Nephron (organoid): ENCODE measurements at regions not wholly inside any gene's neighbourhood (a gene's known extent, or its start where the extent isn't known, plus 50 kb on each side); places are given as distances from the start of the nearest gene placed in this dataset.

Source experiments
- H3K27ac Mint-ChIP-seq, 3 experiments: 2 replicates each; pipeline ENCODE4 v1.8.0; 2020; ENCODE audit warnings: mixed read lengths in 3 of 3, mild to moderate bottlenecking in 2 of 3, moderate library complexity in 1 of 3
- H3K27me3 Mint-ChIP-seq: 2 replicates; pipeline ENCODE4 v1.8.0; 2021; ENCODE audit warnings: low read depth, mild to moderate bottlenecking, moderate library complexity, mixed read lengths
- H3K36me3 Mint-ChIP-seq: 2 replicates; pipeline ENCODE4 v1.8.0; 2020; ENCODE audit warnings: low read depth, mixed read lengths
- H3K4me1 Mint-ChIP-seq: 2 replicates; pipeline ENCODE4 v1.8.0; 2020; ENCODE audit warnings: mixed read lengths
- H3K4me3 Mint-ChIP-seq, 3 experiments: 2 replicates each; pipeline ENCODE4 v1.8.0; 2020; ENCODE audit warnings: mild to moderate bottlenecking in 3 of 3, mixed read lengths in 3 of 3, moderate library complexity in 2 of 3
- H3K9me3 Mint-ChIP-seq: 2 replicates; pipeline ENCODE4 v1.8.0; 2020; ENCODE audit warnings: mixed read lengths
- TF ChIP-seq, protein P1 (sequence below), 3 experiments: fragments of 200-600 bp; sonication (generic); IDR thresholded peaks; one replicate each; pipeline ENCODE4 v1.5.0; 2021; ENCODE audit warnings: antibody characterized with exemption in 3 of 3; ENCODE audit not compliant: unreplicated experiment in 3 of 3

DNA sequence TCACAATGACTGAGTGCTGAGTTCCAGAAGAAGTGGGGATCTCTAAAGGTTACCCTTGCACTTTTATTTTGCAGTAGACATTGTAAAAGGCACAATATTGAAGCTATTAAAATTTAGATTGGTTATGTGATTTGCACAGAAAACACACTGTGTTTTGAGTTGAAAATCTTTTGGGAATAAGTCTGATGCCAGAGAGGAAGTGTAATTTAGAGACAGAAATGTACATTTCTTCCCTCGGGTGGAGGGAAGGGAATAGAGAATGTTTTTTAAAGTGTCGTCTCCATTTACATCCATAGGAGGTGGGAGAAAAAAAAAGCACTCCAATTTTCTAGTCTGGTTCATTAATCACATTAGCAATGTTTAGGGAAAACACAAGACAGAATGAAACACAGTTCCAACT lies 465.8 kb downstream of the OLFM4 start:
- H3K27ac Mint-ChIP-seq, result no peak overlapping the region
- no peaks in the 10 kb centered on the region for H3K9me3 Mint-ChIP-seq
- H3K36me3 Mint-ChIP-seq, result no peaks in the 10 kb centered on the region
- peaks cover 11% of the 10 kb centered on the region for H3K27me3 Mint-ChIP-seq
- TF ChIP-seq, protein P1, sequence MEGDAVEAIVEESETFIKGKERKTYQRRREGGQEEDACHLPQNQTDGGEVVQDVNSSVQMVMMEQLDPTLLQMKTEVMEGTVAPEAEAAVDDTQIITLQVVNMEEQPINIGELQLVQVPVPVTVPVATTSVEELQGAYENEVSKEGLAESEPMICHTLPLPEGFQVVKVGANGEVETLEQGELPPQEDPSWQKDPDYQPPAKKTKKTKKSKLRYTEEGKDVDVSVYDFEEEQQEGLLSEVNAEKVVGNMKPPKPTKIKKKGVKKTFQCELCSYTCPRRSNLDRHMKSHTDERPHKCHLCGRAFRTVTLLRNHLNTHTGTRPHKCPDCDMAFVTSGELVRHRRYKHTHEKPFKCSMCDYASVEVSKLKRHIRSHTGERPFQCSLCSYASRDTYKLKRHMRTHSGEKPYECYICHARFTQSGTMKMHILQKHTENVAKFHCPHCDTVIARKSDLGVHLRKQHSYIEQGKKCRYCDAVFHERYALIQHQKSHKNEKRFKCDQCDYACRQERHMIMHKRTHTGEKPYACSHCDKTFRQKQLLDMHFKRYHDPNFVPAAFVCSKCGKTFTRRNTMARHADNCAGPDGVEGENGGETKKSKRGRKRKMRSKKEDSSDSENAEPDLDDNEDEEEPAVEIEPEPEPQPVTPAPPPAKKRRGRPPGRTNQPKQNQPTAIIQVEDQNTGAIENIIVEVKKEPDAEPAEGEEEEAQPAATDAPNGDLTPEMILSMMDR (IDR thresholded peaks at IDR 0.05; ENCODE audit: unreplicated experiment in 3 of 3), result no peak
- H3K4me3 Mint-ChIP-seq, result no peak overlapping the region
- H3K4me1 Mint-ChIP-seq, result no peaks in the 10 kb centered on the region

DNA sequence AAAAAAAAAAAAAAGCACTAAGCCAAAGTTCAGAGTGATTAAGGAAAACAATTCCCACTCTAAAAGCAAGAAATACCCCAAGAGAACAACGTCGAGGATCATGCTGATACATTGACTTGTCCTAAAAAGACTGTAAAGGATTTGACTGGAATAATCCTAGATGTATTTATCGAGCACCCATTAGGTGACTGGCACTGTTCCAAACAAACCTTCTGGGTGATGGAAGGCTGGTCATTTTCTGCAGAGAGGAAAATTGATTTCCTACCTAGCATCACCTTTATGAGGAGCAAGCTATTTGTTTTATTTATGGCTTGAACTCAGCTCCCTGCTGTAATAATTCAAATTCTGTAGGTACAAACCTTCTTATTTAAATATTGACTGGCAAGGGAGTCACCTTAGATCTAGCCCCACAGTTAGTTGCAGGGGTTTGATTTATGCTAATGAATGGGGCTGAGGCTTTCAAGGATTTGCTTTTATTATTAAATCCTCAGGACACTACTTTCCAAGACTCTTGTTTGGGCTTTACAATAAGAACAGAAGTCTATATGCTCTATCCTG lies 471.0 kb downstream of the OLFM4 start:
- Mint-ChIP-seq H3K4me1 (peaks cover 2% of the 10 kb centered on the region), H3K27me3 (peaks cover 18% of the 10 kb centered on the region)

DNA sequence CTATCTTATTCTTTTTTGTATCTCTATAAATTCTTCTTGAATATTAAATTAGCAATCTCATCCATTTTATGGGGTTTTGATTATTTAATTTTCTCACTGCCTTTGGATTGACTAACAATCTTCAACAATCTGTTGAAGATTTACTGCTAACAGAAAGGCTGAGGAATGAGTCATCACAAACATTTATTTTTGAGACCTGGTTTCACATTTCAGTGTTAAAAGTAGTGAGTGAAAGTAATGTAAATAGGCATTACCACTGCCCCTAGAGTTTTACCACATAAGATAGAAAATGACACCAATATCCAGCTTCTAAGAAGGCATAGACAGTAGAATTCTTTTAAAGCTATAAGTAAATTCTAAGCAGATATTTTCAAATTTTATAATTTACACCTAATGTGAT lies 472.8 kb downstream of the OLFM4 start:
- Mint-ChIP-seq H3K9me3 (peaks cover 6% of the 10 kb centered on the region), H3K4me3 (no peak overlapping the region), H3K27ac (no peak overlapping the region), H3K27me3 (peaks cover 9% of the 10 kb centered on the region), H3K36me3 (no peaks in the 10 kb centered on the region), H3K4me1 (peaks cover 4% of the 10 kb centered on the region)
- TF ChIP-seq, protein P1 (IDR thresholded peaks at IDR 0.05; ENCODE audit: unreplicated experiment in 3 of 3), result no peak

More for the DNA sequence above, 471.0 kb downstream of the OLFM4 start:
- Mint-ChIP-seq H3K27ac (no peak overlapping the region), H3K9me3 (peaks cover 6% of the 10 kb centered on the region), H3K36me3 (no peaks in the 10 kb centered on the region), H3K4me3 (no peak overlapping the region)
- TF ChIP-seq, protein P1 (IDR thresholded peaks at IDR 0.05; ENCODE audit: unreplicated experiment in 3 of 3), result no peak

DNA sequence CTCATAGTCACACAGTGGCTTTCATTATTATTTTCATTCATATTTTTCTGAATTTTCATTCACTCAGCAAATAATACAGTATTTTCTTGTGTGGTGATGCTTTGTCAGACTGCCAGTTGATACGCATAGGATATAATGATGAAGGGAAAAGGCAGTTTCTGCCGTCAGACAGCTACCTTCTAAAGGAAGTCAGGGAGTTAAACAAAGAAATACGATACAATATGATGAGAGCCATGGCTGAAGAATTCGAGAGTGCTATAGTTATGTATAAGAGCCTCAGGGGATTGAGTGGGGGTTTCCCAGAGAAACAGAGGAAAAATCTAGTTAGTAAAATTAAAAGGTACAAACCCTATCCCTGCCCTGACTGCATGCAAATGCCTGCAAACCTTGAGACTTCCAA lies 479.1 kb downstream of the OLFM4 start:
- H3K27ac Mint-ChIP-seq, result no peak overlapping the region
- peaks cover 5% of the 10 kb centered on the region for H3K27me3 Mint-ChIP-seq
- H3K36me3 Mint-ChIP-seq, result no peaks in the 10 kb centered on the region
- peaks cover 25% of the 10 kb centered on the region for H3K4me1 Mint-ChIP-seq
- TF ChIP-seq, protein P1 (IDR thresholded peaks at IDR 0.05; ENCODE audit: unreplicated experiment in 3 of 3), result no peak
- H3K4me3 Mint-ChIP-seq, result no peak overlapping the region
- peaks cover 6% of the 10 kb centered on the region for H3K9me3 Mint-ChIP-seq

DNA sequence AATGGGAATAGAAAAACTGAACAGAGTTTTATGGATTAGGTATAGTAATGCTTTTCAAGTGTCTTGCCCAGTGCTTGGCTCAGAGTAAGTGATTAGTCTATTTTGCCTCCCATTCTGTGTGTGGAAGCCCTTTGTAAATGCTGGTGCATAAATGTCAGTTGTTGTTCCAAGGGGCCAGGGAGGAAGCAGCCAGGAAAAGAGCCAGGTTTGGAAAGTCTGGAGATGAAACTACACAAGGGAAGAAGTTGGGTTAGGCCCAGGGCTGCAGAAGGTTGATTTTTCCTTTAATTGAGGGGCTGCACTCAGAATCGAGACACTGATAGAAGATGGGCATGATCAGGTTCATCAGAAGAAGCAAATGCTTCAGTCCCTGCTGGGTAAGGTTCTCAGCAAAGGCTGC lies 484.0 kb downstream of the OLFM4 start:
- no peaks in the 10 kb centered on the region for H3K9me3 Mint-ChIP-seq
- peaks cover 36% of the 10 kb centered on the region for H3K4me1 Mint-ChIP-seq
- H3K36me3 Mint-ChIP-seq, result no peaks in the 10 kb centered on the region
- peak overlapping the region in 1 of 3 experiments; percentile 13 for H3K4me3 Mint-ChIP-seq
- TF ChIP-seq, protein P1 (IDR thresholded peaks at IDR 0.05; ENCODE audit: unreplicated experiment in 3 of 3), result no peak
- peak overlapping the region in 1 of 3 experiments; percentile 30 for H3K27ac Mint-ChIP-seq
- H3K27me3 Mint-ChIP-seq, result no peaks in the 10 kb centered on the region

DNA sequence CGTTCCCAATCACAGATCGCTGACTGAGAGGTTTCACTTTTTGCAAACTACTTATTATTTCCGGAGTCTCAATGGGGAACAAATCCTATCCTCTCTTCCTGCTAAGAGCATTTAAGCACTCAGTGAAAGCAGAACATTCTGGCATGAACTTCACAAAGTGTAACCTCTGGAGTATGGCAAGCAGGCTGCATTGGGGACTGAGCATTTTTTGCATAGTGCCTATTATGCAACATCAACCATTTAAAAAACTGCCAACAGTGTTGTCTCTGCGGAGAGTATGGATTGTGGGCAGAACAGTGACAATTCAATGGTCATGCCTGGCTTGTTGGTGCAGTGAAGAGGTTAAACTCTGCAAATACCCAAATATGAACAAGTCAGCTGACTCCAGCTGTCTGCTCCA lies 484.6 kb downstream of the OLFM4 start:
- Mint-ChIP-seq H3K27ac (peak overlapping the region in 1 of 3 experiments; percentile 30), H3K4me3 (no peak overlapping the region), H3K9me3 (no peaks in the 10 kb centered on the region), H3K4me1 (peaks cover 30% of the 10 kb centered on the region), H3K36me3 (no peaks in the 10 kb centered on the region), H3K27me3 (no peaks in the 10 kb centered on the region)
- TF ChIP-seq, protein P1 (IDR thresholded peaks at IDR 0.05; ENCODE audit: unreplicated experiment in 3 of 3), result no peak
